ENCODE measurements at regions not wholly inside any gene's neighbourhood (a gene's known extent, or its start where the extent isn't known, plus 50 kb on each side); places are given as distances from the start of the nearest gene placed in this dataset.
"Not testable (repeated sequence)": the region's sequence is repeated elsewhere in the genome, so short reads cannot be mapped to it uniquely, and the experiment has no call there.

DNA sequence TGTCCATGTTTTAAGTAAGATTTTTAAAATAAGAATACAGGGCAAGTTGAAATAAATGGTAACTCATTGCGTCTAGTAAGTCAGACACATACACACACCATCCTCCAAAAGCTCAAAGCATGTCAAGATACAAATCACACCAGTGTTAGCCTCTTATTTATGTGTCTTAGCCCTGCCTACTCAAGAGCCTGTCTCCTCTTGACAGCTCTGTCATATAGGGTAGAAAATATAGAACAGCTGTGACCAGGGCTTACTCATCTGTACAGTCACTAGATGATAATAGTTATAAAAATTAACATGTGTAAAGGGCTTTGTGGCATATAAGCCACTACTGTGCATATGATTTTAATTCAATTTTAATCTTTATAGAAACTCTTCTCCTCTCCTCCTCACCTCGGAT, 76.6 kb upstream of the NOTCH2NLA start:
- not testable (repeated sequence) for H3K27me3 Mint-ChIP-seq (ENCODE audit: insufficient read depth); H3K9me3 ChIP-seq (ENCODE audit: control insufficient read depth, low read length)

GRCh38 chr1:146298575-146298897, 69.7 kb upstream of the NOTCH2NLA start:
- not testable (repeated sequence) for H3K4me3 Mint-ChIP-seq; DNase-seq; H3K9ac ChIP-seq (ENCODE audit: extremely low read depth, low read length, poor library complexity, severe bottlenecking); H3K27ac ChIP-seq (ENCODE audit: low read depth, low read length); H3K27ac Mint-ChIP-seq; H3K27me3 Mint-ChIP-seq (ENCODE audit: insufficient read depth); H3K9me3 Mint-ChIP-seq; H3K36me3 Mint-ChIP-seq (ENCODE audit: low read depth); H3K4me3 ChIP-seq (ENCODE audit: low read length); H3K27me3 ChIP-seq (ENCODE audit: control insufficient read depth, insufficient read depth, low read length, poor library complexity, severe bottlenecking); H3K4me1 ChIP-seq (ENCODE audit: control insufficient read depth, insufficient read depth, low read length); H3K36me3 ChIP-seq (ENCODE audit: control insufficient read depth, insufficient read depth, low read length); H3K4me1 Mint-ChIP-seq; H3K9me3 ChIP-seq (ENCODE audit: control insufficient read depth, low read length)
- no CpG with 5 or more reads among the region's 5 CpGs for WGBS, 2 experiments (ENCODE audit: insufficient coverage in 1 of 2, insufficient read length in 1 of 2)

More for the DNA sequence above, 76.6 kb upstream of the NOTCH2NLA start:
- H3K9ac ChIP-seq (ENCODE audit: extremely low read depth, low read length, poor library complexity, severe bottlenecking); H3K4me1 Mint-ChIP-seq; H3K9me3 Mint-ChIP-seq; H3K4me3 Mint-ChIP-seq; H3K27ac Mint-ChIP-seq; H3K4me1 ChIP-seq (ENCODE audit: control insufficient read depth, insufficient read depth, low read length); H3K36me3 ChIP-seq (ENCODE audit: control insufficient read depth, insufficient read depth, low read length); H3K27ac ChIP-seq (ENCODE audit: low read depth, low read length); H3K27me3 ChIP-seq (ENCODE audit: control insufficient read depth, insufficient read depth, low read length, poor library complexity, severe bottlenecking); H3K36me3 Mint-ChIP-seq (ENCODE audit: low read depth); DNase-seq; H3K4me3 ChIP-seq (ENCODE audit: low read length): not testable (repeated sequence)
- no CpG with 5 or more reads among the region's 2 CpGs for WGBS, 2 experiments (ENCODE audit: insufficient coverage in 1 of 2, insufficient read length in 1 of 2)

DNA sequence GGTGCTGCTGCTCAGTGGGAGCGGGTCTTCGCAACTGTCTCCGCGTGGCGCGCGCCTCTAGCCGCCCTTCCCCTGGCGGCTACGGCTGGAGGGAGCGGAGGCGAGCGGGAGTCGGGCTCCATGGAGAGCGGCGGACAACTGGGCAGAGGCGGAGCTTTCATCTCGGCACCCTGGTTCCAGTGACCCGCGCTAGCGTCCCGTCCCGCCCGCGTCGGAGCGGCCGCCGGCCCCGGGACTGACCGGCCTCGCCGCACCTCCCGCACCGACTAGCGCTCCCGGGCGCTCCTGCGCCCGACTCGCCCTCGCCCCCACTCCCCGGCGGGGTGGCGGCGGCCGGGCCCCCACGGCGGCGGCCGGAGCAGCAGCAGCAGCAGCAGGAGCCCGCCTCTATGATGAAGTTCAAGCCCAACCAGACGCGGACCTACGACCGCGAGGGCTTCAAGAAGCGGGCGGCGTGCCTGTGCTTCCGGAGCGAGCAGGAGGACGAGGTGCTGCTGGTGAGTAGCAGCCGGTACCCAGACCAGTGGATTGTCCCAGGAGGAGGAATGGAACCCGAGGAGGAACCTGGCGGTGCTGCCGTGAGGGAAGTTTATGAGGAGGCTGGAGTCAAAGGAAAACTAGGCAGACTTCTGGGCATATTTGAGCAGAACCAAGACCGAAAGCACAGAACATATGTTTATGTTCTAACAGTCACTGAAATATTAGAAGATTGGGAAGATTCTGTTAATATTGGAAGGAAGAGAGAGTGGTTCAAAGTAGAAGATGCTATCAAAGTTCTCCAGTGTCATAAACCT, 69.2 kb upstream of the NOTCH2NLA start:
- not testable (repeated sequence) for H3K27ac Mint-ChIP-seq; H3K27me3 ChIP-seq (ENCODE audit: control insufficient read depth, insufficient read depth, low read length, poor library complexity, severe bottlenecking); DNase-seq; H3K27me3 Mint-ChIP-seq (ENCODE audit: insufficient read depth); H3K9me3 ChIP-seq (ENCODE audit: control insufficient read depth, low read length); H3K4me1 Mint-ChIP-seq; H3K9me3 Mint-ChIP-seq; H3K4me3 ChIP-seq (ENCODE audit: low read length); H3K36me3 ChIP-seq (ENCODE audit: control insufficient read depth, insufficient read depth, low read length); H3K27ac ChIP-seq (ENCODE audit: low read depth, low read length); H3K36me3 Mint-ChIP-seq (ENCODE audit: low read depth); H3K9ac ChIP-seq (ENCODE audit: extremely low read depth, low read length, poor library complexity, severe bottlenecking); H3K4me1 ChIP-seq (ENCODE audit: control insufficient read depth, insufficient read depth, low read length); H3K4me3 Mint-ChIP-seq
- WGBS, 2 experiments (ENCODE audit: insufficient coverage in 1 of 2, insufficient read length in 1 of 2) = no CpG with 5 or more reads among the region's 68 CpGs

GRCh38 chr1:146292940-146293936, 64.4 kb upstream of the NOTCH2NLA start:
- not testable (repeated sequence) for H3K4me3 Mint-ChIP-seq; H3K27me3 Mint-ChIP-seq (ENCODE audit: insufficient read depth); H3K36me3 ChIP-seq (ENCODE audit: control insufficient read depth, insufficient read depth, low read length); H3K27ac ChIP-seq (ENCODE audit: low read depth, low read length); DNase-seq; H3K9ac ChIP-seq (ENCODE audit: extremely low read depth, low read length, poor library complexity, severe bottlenecking); H3K4me1 Mint-ChIP-seq; H3K4me3 ChIP-seq (ENCODE audit: low read length); H3K27ac Mint-ChIP-seq; H3K9me3 ChIP-seq (ENCODE audit: control insufficient read depth, low read length); H3K36me3 Mint-ChIP-seq (ENCODE audit: low read depth); H3K9me3 Mint-ChIP-seq; H3K4me1 ChIP-seq (ENCODE audit: control insufficient read depth, insufficient read depth, low read length); H3K27me3 ChIP-seq (ENCODE audit: control insufficient read depth, insufficient read depth, low read length, poor library complexity, severe bottlenecking)
- WGBS, 2 experiments (ENCODE audit: insufficient coverage in 1 of 2, insufficient read length in 1 of 2) = no CpG with 5 or more reads among the region's 9 CpGs

DNA sequence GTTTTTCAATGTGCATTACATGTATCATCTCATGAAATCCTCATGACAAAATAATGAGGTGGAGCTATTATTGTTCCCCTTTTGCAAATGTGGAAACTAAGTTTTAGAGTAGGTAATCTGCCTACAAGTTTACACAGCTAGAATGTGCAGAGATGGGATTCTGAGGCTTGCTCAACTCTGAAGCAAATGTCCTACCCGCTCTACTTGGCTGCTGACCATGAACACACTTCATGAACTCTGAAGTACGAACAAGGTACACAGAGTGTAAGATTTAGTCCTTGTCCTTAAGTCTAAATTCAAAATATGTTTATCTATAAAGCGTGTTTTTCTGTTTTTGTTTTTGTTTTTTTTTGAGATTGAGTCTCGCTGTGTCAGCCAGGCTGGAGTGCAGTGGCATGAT, 63.6 kb upstream of the NOTCH2NLA start:
- not testable (repeated sequence) for H3K36me3 Mint-ChIP-seq (ENCODE audit: low read depth); DNase-seq; H3K27ac Mint-ChIP-seq; H3K4me3 Mint-ChIP-seq; H3K27me3 ChIP-seq (ENCODE audit: control insufficient read depth, insufficient read depth, low read length, poor library complexity, severe bottlenecking); H3K27me3 Mint-ChIP-seq (ENCODE audit: insufficient read depth); H3K4me1 ChIP-seq (ENCODE audit: control insufficient read depth, insufficient read depth, low read length); H3K9me3 Mint-ChIP-seq; H3K4me1 Mint-ChIP-seq; H3K9ac ChIP-seq (ENCODE audit: extremely low read depth, low read length, poor library complexity, severe bottlenecking); H3K4me3 ChIP-seq (ENCODE audit: low read length); H3K9me3 ChIP-seq (ENCODE audit: control insufficient read depth, low read length); H3K36me3 ChIP-seq (ENCODE audit: control insufficient read depth, insufficient read depth, low read length); H3K27ac ChIP-seq (ENCODE audit: low read depth, low read length)
- no CpG with 5 or more reads among the region's 4 CpGs for WGBS, 2 experiments (ENCODE audit: insufficient coverage in 1 of 2, insufficient read length in 1 of 2)

- H3K9ac ChIP-seq (ENCODE audit: extremely low read depth, low read length, poor library complexity, severe bottlenecking); H3K4me3 ChIP-seq (ENCODE audit: low read length); DNase-seq; H3K36me3 Mint-ChIP-seq (ENCODE audit: low read depth); H3K27ac Mint-ChIP-seq; H3K27me3 Mint-ChIP-seq (ENCODE audit: insufficient read depth); H3K27ac ChIP-seq (ENCODE audit: low read depth, low read length); H3K4me3 Mint-ChIP-seq; H3K9me3 ChIP-seq (ENCODE audit: control insufficient read depth, low read length); H3K36me3 ChIP-seq (ENCODE audit: control insufficient read depth, insufficient read depth, low read length); H3K4me1 Mint-ChIP-seq; H3K4me1 ChIP-seq (ENCODE audit: control insufficient read depth, insufficient read depth, low read length); H3K27me3 ChIP-seq (ENCODE audit: control insufficient read depth, insufficient read depth, low read length, poor library complexity, severe bottlenecking); H3K9me3 Mint-ChIP-seq: not testable (repeated sequence)
- WGBS, 2 experiments (ENCODE audit: insufficient coverage in 1 of 2, insufficient read length in 1 of 2) = no CpG with 5 or more reads among the region's 6 CpGs
Measured at GRCh38 chr1:146287881-146288280, 59.1 kb upstream of the NOTCH2NLA start.

GRCh38 chr1:146284760-146285159, 55.9 kb upstream of the NOTCH2NLA start:
- not testable (repeated sequence) for H3K27me3 Mint-ChIP-seq (ENCODE audit: insufficient read depth); H3K27ac ChIP-seq (ENCODE audit: low read depth, low read length); H3K9me3 ChIP-seq (ENCODE audit: control insufficient read depth, low read length); H3K4me3 Mint-ChIP-seq; H3K4me1 ChIP-seq (ENCODE audit: control insufficient read depth, insufficient read depth, low read length); H3K36me3 Mint-ChIP-seq (ENCODE audit: low read depth); H3K27me3 ChIP-seq (ENCODE audit: control insufficient read depth, insufficient read depth, low read length, poor library complexity, severe bottlenecking); H3K4me1 Mint-ChIP-seq; H3K9me3 Mint-ChIP-seq; H3K36me3 ChIP-seq (ENCODE audit: control insufficient read depth, insufficient read depth, low read length); H3K27ac Mint-ChIP-seq; DNase-seq; H3K4me3 ChIP-seq (ENCODE audit: low read length); H3K9ac ChIP-seq (ENCODE audit: extremely low read depth, low read length, poor library complexity, severe bottlenecking)
- WGBS, 2 experiments (ENCODE audit: insufficient coverage in 1 of 2, insufficient read length in 1 of 2) = no CpG with 5 or more reads among the region's 1 CpG
